CD4-positive, alpha-beta T cell treated with Interleukin-4 for 4 hours (primary cell): ENCODE measurements at regions not wholly inside any gene's neighbourhood (a gene's known extent, or its start where the extent isn't known, plus 50 kb on each side); places are given as distances from the start of the nearest gene placed in this dataset.
"Not testable (repeated sequence)": the region's sequence is repeated elsewhere in the genome, so short reads cannot be mapped to it uniquely, and the experiment has no call there.

Experiments used
- DNase-seq: peaks from one replicate; pipeline ENCODE4 v3.0.0-alpha.2; 2020

- no peak for DNase-seq
Measured at GRCh38 chr12:13337791-13338190, 141.3 kb downstream of the EMP1 start.

- DNase-seq: no peak
Measured at GRCh38 chr12:13336216-13336615, 139.7 kb downstream of the EMP1 start.

GRCh38 chr12:13328535-13328934 is 132.0 kb downstream of the EMP1 start:
- DNase-seq: no peak

DNA sequence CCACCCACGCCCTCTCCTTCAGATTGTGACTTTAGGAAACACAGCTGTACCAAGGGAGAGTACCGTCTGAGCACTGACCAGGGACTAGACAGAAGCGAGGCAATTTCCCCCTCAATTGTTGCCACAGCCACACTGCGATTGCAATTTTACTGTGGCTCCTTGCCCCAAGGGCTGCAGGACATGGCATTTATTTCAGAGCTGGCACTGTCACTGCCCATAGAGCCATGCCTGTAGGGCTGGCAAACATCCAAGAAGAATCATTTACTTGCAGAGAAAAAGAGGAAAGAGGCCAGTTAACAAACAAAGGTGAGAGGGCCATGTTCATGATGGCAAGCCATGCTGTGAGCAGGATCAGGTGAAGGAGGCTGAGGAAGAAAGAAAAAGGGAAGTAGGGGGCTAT is 129.6 kb downstream of the EMP1 start:
- no peak for DNase-seq

DNA sequence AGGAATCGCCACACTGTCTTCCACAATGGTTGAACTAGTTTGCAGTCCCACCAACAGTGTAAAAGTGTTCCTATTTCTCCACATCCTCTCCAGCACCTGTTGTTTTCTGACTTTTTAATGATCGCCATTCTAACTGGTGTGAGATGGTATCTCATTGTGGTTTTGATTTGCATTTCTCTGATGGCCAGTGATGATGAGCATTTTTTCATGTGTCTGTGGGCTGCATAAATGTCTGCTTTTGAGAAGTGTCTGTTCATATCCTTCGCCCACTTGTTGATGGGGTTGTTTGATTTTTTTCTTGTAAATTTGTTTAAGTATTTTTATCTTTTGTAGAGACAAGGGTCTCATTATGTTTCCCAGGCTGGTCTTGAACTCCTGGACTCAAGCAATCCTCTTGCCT is 128.5 kb downstream of the EMP1 start:
- DNase-seq: not testable (repeated sequence)

- no peak for DNase-seq
Measured at GRCh38 chr12:13318231-13319015, 121.9 kb downstream of the EMP1 start.

GRCh38 chr12:13316587-13317246 is 120.2 kb downstream of the EMP1 start:
- no peak for DNase-seq

- DNase-seq: no peak
Measured at GRCh38 chr12:13313886-13314285, 117.4 kb downstream of the EMP1 start.

DNA sequence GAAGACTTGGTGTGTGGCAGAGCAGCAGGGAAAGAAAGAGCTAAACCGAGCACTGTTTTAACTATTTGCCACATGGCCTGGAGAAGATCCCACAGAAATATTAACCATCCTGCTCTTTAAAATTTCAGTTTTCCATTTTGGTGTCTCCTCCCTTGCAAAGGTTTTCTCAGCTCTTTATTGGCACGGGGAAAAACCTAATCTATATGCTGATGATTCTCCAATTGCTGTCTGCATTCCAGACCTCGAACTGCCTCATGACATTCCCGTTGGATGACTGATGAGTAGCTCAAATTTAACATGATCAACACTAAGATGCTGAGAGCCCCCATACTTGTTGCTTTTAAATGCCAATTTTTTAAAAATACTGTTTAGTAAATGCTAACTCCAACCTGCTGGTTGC is 115.0 kb downstream of the EMP1 start:
- DNase-seq: no peak

GRCh38 chr12:13307143-13307816 is 110.8 kb downstream of the EMP1 start:
- no peak for DNase-seq

DNA sequence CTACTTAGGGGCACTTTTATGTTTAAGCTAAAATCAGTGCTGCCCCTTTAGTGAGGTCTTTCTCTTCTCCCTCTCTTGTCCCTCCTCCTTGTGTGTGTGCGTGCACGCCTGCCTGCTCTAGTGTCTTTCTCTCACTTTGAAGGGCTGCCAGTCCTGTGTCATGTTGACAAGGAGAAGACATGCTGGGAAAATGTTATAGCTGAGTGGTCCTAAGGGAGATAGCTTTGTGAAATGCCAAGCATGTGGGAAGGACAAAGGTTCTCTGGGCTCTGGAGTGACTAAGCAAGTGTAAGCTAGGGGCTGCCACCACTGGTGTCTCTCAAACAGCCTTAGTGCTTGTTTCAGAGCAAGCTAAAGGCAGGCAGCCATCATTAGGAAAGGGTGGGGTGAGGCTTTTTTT is 108.4 kb downstream of the EMP1 start:
- DNase-seq: no peak

- DNase-seq: no peak
Measured at GRCh38 chr12:13299457-13299856, 102.9 kb downstream of the EMP1 start.

DNA sequence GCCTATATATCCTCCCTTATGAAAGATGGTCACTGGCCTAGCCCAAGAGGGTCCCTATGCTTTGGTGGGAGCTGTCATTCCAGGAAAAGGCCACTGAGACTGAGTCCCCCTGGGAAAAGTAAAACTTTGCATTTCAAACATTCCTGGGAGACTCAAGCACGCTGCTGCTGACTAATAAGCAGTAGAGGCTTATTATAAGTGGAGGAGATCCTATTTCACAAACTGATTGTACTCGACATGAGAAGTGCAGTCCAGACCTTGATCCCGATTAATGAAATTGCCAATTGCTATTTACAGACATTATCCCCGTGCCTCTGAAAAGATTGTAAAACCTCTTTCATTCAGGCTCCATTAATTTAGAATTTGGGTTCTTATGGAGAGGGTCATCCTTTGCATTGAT is 96.6 kb downstream of the EMP1 start:
- no peak for DNase-seq

DNA sequence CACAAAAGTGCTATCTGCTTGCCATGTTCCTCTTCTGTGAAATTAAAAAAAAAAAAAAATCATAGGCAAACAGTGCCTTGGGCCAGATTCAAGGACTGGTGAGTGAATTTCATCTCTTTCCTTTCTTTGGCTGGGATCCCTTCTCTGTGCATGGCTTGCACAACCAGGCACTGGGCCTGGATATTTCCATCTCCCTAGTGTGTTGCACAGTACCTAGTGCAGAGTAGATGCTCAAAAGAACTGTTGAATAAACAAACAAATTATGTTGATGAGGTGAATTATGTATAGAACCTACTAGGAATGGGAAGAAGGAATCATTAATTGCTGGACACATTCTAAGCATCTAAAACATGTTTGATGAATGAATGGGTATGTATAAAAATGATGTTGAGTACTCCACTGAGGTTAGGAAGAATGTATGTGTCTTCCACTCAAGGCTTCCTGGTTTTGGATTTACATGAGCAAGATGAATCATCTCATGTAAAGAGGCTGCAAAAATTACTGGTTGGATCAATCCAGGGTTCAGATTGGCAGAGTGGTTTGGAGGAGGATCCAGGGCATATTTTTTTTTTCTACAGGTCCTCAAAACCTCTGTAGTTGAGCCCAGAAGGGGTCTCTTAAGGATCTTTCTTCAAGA is 93.2 kb downstream of the EMP1 start:
- DNase-seq: no peak

- no peak for DNase-seq
Measured at GRCh38 chr12:13288937-13289652, 92.6 kb downstream of the EMP1 start.

DNA sequence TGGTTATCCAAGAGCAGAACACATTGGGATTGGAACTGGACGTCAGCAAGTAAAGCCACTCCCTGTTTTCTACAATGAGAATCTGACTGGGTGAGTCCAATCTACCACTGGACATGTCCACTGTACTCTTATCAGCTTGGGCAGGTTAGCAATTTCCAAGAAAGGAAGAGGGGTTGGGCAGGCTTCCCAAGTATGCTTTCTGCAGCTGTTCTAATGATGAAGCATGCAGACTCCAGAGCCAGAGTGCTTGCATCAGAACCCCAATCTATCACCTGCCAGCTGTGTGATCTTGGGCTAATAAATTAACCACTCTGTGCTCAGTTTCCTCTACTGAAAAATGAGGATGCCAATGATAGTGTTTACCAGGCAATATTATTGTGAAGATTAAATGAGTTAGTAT is 92.0 kb downstream of the EMP1 start:
- no peak for DNase-seq

- no peak for DNase-seq
Measured at GRCh38 chr12:13283867-13284266, 87.3 kb downstream of the EMP1 start.

DNA sequence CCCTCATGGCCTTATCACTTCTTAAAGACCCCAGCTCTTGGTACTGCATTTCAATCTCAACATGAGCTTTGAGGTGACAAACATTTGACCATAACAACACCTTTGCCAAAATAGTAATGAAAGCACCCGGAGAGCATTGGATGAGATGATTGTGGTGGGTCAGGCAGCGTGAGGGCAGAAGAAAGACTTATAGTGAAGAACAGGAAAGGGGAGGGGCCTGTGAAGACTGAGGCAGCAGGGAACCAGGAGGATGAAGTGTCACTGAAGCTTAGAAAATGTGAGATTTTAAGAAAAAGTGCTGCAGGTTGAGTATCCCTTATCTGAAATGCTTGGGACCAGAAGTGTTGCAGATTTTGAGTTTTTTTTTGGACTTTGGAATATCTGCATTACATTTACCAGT is 86.3 kb downstream of the EMP1 start:
- no peak for DNase-seq

- peak; percentile 24 for DNase-seq
Measured at GRCh38 chr12:13278249-13278787, 81.8 kb downstream of the EMP1 start.

GRCh38 chr12:13277293-13277692 is 80.8 kb downstream of the EMP1 start:
- no peak for DNase-seq

DNA sequence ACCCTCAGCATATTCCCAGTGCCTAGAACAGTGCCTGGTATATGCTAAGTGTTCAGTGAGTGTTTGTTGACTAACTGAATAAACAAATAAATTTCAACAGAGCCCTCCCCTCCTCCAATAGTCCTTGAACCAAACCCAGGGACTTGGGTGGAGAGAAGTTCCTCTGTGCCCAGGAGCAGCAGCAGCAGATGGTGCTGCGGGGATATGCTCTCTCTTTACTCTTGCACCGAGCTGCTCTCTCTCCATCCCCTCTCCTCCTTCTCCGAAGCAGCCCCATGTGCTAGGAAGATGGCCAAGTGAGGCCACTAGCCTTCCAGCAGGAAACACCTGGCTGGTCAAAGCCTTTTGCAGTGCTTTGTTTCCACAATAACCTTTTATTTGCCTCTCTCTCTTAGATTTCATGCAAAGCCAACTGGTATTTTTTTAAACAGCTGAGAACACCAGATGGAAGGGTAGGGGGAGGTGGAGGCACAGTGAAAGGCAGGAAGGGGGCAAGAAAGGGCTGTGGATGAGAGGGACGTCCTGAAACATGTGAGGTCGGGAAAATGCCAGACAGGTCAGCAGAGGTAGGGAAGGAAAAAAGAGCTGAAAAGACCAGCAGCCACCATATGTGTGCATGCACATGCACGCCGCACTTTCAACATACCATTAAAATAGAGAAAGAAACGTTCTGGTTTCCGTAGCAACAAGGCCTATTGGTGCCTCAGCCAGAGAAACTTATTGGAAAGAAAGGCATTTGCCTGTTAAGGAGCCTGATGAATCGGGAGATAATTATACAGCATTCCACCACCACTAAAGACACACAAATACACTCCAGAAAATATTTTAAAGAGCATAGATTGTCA is 78.9 kb downstream of the EMP1 start:
- DNase-seq: no peak

DNA sequence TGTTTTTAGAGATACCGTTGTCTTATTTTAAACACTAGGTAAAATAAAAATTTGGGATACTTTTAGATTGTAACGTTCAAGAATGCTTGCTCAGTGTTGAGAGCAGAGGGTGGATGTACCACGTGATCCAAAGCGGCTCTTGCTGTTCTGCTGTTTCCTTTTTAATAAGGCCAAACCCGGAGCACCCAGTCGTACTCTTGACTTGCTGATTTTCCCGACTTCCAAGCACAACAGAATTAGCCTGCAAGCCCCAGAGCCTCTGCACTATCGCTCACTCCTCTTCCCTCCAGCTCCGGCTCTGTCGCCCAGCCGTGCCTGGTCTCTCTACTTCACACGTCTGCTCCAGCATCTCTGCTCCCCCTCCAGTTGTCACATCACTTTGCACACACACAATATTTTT is 77.3 kb downstream of the EMP1 start:
- no peak for DNase-seq
